TTC549 (cell line): ENCODE measurements at regions not wholly inside any gene's neighbourhood (a gene's known extent, or its start where the extent isn't known, plus 50 kb on each side); places are given as distances from the start of the nearest gene placed in this dataset.
"Not testable (repeated sequence)": the region's sequence is repeated elsewhere in the genome, so short reads cannot be mapped to it uniquely, and the experiment has no call there.

Experiments used
- FAIRE-seq: peaks from 2 replicates; lab custom pipeline; 2012; peaks lifted over from hg19 to GRCh38; lab: Jason Lieb, UNC

DNA sequence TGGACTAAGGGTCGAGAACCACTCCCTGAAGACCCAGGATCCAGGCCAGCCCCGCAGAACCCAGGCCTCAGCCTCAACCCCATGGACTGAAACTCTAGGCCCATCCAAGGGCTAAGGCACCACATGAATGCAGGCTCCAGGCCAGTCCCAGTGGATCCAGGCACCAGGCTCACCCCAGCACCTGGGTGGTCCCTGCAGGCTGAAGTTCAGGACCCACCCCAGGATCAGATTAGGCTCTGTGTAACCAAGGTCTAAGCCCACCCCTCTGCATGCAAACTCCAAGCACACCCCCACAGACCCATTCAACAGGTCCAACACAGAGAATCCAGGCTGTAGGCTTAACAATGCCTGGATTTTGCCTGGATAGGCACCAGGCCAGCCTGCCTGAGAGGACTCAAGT is 1876.2 kb downstream of the PCDH9 start:
- FAIRE-seq = no peak

DNA sequence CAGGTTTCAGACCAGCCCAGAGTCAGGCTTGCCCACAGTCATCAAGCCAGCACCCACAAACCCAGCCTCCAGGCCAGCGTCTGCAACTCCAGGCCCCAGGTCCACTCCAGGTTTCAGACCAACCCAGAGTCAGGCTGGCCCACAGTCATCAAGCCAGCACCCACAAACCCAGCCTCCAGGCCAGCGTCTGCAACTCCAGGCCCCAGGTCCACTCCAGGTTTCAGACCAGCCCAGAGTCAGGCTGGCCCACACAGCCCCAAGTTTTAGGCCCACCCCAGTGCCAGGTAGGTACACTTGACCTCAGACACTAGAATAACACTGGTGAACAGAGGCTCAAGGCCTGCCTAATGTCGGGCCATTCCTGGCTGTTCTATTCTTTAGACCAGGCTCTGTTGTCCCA is 1877.0 kb downstream of the PCDH9 start:
- FAIRE-seq = not testable (repeated sequence)

DNA sequence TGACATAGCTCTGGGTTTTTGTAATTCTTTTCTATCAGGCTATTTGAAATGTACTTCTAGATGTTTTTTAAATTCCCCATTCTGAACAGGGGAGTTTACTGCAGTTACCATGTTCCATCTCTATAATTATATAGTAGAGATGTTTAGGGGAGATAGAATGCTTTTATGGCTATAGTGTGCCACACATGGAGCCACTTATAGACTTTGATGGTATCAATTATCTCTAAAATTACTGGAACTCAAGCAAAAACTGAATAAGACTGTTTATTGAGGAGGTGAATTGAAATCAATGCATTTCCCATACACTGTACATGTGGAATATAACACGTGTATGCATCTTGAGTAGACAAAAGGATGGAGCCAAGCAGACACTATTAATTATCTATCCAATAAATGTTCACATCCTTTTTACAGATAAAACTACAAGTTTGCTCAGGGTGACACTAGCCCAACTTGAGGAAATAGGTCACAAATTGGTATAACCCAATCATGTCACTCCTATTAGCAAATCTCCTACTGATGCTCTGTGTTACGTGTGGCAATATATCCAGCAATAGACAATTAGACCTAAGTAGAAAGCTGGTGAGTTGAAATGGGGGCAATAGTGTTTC is 1882.6 kb downstream of the PCDH9 start:
- no peak for FAIRE-seq

DNA sequence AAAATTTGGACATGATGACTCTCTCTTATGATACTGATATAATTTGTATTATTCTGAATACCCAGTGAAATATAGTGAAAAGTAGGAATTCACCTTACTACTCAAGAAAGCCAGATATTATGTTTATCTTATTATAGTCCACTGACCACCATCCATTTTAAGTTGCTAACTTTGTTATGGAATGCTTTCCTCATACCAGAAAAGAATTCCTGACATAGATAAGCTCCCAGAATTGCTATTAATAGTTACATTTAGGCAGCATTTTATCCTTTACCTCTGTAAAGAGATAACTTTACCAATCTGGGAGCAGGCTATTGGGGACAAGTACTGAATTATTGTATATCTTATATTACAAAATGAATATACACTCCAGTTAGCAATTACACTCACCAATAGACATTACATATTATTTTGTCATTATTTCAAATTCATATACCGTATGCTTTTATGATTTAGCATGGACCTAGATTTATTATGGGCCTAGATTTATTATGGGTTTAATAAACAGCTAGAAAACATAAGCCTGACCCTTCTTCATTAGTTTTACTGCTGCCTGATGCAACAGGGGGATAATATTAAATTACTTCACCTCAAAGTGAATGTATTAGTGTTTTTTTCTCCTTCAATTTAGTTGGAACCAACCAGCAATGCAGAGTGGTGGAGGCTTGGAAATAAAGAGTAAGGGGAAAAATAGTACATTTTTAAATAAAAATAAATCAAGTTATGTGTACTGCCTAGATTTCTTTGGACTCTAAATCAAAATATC is 1886.1 kb downstream of the PCDH9 start:
- FAIRE-seq = no peak

DNA sequence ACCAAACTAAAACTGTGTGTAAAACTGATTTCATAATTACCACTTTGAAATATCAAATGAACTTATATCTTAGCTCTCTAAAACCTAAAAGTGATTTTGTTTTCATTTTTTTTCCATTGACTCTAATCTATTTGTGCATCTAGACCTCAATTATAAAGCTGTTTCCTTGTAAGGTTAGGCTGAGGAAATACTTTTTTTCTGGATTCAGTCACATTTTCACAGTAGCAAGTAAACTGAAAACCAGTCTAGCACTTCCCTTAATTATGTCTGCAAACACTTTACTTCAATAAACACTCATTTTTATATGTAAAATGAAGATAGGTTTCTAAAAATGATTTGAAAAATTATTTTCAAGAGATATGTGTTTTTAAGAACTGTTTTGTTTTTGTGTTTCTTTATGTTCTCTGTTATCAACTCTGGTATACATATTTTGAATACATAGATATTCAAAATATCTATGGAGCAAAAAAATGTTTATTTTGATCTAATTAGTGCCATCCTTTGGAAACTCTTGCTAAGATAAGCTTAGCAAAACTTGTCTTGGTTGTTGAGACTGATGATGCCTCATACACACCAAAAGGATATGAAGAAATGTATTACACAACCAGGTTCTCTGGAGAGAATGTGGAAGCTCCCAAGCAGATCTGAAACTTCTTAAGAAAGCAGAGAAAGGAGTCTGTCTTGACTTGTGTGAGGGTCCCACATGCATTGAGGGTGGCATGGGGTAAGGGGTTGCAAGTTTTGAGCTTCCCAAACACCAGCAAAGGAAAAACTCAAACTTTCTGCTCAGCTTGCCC is 1887.4 kb downstream of the PCDH9 start:
- no peak for FAIRE-seq

DNA sequence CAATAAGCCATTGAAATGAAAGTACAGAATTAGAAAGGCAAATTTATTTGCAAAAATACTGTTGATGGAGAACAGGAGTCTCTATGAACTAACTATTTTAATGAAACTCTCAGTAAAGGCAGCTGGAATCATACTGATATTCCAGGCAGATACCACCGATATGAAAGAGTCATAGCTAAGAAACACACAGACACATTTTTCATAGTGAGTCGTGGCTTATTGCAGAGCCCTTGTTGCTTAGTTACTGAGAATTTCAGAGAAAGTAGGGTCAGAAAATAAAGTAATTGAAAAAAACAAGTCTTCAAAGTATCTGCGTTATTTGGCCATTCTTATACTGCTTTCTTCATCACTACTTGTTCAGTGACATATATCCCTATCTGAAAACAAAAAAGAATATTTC is 1890.9 kb downstream of the PCDH9 start:
- no peak for FAIRE-seq

DNA sequence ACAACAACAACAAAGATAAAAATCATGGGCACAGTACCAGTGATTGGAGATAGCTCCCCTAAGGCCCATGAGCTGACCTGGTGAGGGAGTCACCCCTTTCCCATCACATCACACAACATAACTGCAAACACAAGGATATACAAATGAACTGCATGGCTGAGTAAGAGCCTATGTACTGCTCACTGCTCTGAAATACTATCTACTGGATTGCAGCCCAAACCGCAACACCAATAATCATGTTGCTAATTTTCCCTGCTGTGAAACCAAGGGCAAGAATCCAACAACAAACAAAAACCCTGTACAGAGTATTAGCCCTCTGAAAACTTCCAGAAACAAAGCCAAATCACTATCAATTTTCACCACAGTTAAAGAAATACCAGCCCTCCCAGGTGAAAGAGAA is 1893.2 kb downstream of the PCDH9 start:
- no peak for FAIRE-seq

DNA sequence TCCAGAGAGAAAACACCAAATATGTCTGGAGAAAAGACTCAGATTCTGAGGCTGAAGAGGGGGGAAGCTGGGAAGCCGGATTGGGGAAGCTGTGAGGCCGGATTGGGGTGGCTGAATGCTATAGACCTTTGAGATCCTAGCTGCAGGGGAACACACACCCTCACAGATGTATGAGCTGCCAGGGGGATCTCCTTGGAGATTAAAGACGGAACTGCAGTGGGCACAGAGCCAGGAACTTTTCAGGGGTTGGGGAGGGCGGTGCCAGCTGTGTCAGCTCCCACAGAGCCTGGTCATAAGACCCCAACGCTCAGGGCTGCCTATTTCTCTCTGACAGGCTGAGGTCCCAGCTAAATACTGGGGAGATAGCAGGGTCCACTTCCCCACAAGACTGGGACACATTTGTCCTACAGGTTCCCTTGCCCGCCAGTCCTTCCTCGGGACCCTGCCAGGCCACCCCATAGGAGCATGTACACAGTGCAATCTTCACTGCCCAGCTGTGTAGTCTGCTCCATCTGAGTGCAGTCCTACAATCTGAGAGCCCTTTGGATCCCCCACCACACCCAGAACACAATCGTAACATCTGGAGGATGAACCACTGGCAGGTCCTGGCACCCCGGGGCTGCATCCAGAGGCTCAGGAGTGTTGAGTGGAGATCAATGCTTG is 1893.9 kb downstream of the PCDH9 start:
- no peak for FAIRE-seq

DNA sequence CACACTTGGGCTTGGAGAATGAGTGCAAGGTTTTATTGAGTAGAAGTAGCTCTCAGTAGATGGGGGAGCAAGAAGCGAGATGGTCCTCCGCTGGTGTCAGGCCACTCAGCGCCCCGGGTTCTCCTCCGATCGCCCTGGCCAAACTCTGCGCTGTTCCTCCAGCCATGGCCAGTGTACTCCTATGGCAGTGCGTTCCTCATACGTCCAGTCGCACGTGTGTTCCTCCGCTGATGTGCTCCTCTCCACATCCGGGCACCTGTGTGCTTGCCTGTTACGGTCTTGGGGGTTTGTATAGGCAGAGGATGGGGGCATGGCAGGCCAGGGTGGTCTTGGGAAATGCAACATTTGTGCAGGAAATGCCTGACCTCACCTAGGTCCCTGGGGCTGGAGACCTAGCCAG is 1899.4 kb downstream of the PCDH9 start:
- no peak for FAIRE-seq

DNA sequence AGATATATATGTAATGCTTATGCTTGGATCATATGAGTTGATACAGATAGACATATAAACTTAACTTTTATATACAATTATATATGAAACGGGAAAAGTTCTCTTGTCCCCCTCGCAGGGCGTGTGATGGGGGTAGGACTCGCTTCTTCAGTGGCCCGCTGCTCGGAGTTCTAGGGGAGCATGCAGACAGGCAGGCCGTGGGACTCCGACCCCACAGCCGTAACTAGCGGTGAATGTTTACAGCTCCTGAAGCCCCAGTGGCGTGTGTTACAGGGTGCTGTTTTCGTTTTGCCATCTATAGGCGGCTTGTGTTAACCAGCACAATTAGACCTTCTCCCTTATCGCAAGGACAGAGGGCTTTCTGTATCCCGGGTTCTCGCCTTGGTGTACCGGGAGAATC is 1899.8 kb downstream of the PCDH9 start:
- no peak for FAIRE-seq

DNA sequence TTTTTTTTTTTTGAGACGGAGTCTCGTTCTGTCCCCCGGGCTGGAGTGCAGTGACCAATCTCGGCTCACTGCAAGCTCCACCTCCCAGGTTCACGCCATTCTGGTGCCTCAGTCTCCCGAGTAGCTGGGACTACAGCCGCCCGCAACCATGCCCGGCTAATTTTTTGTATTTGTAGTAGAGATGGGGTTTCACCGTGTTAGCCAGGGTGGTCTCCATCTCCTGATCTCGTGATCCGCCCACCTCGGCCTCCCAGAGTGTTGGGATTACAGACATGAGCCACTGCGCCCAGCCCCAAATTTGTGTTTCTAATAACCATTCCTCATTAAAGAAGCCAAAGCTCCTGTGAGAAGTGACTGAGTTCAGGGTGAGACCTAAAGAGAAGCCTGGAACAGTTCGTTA is 1906.9 kb downstream of the PCDH9 start:
- not testable (repeated sequence) for FAIRE-seq

DNA sequence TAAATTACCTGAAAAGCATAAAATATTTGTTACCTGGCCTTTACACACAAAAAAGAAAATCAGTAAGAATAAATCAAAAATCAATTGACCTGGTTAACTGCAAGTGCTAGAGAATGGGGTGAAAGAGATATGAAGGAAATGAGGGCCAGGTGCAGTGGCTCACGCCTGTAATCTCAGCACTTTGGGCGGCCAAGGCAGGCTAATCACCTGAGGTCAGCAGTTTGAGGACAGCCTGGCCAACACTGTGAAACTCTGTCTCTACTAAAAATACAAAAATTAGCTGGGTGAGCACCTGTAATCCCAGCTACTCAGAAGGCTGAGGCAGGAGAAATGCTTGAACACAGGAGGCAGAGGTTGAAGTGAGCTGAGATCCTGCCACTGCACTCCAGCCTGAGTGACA is 1908.7 kb downstream of the PCDH9 start:
- not testable (repeated sequence) for FAIRE-seq

DNA sequence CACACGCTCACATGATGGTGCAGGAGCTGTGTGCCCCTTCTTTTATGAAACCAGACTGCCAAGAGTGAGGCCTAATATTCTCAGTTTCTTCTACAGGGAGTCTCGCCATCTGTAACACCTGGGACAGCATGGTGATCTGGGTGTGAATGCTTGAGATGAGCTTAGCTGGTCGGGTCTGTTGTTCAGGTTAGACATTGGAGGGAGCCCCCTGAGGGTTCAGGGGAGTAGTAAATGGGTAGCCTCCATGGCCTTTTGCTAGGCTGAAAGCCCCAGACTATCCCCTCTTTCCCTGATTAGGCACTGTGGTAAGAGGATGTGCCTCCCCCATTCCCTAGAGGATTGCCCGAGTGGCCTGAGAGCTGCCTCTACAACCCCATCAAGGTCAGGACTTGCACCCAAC is 1916.1 kb downstream of the PCDH9 start:
- no peak for FAIRE-seq

DNA sequence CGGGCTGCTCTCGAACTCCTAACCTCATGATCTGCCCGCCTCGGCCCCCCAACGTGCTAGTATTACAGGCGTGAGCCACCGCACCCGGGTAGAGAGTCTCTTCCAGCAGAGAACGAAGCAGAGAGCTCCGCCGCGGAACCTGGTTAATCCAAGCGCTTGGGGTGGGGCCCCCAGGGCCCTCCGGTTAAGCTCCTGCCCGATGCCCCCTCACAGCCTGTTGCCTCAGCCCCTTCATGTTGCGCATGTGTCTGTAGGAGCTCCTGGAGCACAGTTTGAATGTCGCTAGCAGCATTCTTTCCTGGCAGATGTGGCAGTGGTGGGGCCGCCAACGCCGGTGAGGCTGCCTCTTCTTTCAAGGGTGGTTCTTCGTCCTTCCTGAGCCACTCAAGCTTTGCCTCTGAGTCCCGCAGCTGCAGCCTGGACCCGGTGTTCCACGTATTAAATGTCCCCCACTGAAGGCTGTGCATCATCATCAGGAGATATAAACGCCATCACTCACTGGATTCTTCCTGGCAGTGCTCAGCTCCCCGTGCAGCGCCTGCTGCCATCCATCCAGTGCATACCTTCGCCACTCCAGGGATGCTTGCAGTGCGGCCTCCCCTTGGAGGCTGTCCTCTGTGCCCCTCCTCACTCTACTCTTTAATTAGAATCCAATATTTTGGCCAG is 1919.3 kb downstream of the PCDH9 start:
- no peak for FAIRE-seq

DNA sequence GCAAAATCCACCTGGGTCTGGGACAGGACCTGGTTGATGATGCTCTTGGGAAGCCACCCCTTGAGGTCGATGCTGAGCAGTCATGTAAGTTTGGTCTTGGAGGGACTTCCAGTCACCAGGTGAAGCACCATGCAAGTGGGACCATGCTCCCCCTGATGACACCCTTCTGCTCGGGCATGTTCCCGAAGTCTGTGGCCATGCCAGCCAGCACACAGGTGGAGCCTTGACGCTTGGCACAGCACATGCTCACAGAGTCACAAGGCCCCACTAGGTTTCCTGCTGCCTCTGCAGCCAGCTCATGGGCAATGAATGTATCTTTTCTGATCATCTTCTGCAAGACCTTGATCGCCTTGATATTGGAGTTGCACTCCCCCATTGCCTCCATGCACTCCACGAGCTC is 1920.2 kb downstream of the PCDH9 start:
- FAIRE-seq = no peak

DNA sequence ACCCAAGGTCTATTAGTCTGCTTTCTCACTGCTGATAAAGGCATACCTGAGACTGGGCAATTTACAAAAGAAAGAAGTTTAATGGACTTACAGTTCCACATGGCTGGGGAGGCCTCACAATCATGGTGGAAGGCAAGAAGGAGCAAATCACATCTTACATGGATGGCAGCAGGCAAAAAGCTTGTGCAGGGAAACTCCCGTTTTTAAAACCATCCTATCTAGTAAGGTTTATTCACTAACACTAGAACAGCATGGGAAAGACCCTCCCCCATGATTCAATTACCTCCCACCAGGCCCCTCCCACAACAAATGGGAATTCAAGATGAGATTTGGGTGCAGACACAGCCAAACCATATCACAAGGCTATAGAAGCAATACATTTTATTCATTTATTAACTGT is 1921.4 kb downstream of the PCDH9 start:
- FAIRE-seq = not testable (repeated sequence)

DNA sequence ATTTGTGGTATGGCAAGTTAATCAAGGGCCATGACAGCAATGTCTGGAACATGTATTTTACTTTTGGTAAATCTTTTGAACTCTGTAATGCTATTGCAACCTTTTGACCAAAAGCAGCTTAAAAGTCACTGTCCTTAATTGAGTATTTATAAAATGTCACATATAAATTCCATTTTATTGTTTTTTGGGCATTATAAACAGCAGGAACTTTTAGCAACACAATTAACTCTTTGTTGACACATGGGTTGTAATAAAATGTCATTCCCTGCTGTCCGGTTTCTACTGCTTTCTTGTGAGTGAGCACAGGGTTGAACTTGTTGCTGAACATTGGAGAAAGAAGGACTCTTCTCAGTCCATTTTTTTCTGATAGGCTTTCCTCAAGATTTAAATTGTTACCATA is 1923.1 kb downstream of the PCDH9 start:
- FAIRE-seq = no peak

DNA sequence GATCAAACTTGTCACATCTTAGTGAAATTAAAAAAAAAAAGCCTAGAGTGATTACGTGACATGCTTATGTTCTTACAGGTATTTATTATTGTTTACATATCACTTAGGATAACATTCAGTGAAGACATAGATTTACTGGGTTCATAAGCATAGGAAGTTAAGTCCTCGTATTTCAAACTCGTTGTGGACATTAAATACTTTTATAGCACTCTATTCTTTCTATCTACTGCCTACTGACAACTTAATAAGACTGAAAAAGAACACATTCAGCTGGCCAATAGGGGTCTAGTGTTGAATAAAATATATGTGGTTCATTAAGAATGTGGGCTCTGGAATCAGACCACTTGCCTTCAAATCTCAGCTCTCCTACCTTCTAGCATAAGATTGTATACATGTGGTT is 1927.4 kb downstream of the PCDH9 start:
- no peak for FAIRE-seq

DNA sequence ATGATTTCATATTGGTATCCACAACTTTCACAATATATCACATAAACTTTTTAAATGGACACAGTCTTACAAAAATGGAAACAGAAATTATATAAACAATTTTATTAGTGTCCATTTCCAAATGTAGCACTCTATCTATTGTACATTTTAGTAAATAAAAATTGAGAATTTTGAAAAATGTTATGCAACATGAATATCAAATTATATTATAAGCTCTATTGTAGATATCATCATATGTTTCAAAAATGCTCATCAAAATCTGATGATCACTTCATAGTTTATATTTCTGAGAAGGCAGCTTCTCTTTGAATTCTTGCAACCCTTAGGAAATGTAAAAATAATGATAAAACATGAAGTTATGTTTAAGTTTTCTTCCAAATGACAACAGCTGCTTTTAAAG is 1928.6 kb downstream of the PCDH9 start:
- FAIRE-seq = no peak

DNA sequence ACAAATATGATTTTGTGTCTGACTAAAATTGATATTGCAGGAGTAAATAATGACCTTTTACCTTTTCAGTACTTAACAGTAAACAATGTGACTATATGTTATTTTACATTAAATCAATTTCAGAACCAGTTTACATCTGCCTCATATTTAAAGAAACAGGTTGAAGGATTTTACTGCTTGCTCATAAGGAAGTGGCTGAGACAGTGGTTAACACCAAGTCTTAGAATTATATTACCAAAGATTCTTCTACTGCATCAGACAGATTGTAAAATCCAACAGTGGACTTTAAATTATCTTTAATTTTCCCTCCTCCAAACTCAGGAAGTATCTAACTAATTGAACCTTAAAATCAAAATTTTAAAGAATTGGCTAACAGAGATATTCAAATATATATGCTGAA is 1929.9 kb downstream of the PCDH9 start:
- no peak for FAIRE-seq

DNA sequence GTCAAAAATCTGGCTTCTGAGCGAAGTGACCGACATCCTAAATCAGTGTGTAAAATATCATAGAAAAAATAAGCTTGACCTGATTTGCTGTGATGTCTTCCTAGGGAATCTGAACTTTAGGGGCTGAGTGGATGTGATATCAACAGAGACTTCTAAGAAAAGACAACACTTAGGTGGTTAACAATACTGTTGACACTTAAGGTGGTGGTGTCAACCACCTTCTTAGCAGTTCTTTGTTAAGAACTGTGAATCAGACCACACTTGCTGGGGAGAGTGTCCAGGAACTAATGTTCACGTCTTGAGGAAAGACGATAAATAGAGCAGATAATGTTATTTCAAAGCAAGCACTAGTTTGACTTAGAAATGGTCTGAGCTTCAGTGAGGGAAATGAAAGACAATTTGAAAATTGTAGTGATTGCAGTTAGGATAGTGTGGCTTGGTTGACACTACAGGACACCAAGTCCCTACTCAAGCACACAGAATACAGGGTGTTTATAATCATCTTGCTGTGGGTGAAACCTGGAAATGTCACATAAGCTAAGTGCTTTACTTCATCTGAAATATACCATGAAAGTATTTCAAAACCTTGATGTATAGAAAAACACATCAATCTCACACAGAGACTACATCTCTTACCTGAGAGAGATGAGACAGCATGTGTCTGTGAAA is 1936.5 kb downstream of the PCDH9 start:
- FAIRE-seq = no peak

DNA sequence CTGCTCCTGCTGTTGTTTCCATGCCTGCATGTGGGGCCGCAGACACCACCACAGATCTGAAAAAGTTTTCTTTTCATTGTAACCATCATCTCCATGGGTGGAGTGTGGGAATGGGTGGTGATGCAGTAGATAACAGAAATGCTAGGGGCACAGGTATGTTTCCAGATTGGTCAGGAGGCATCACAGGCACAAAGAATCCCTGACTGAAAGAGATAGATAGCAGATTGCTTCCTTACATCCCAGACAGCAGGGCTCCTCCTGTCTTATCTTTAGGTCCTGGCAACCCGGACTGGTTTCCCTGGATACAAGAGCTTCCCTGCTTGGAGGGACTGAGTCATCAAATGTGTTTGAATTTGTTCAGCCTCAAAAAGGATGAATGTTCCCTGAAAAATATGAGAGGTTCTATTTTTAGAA is 1937.6 kb downstream of the PCDH9 start:
- no peak for FAIRE-seq
